NCI-H526 treated with DMSO at 0.1 percent for 48 hours (cell line): ENCODE measurements at regions not wholly inside any gene's neighbourhood (a gene's known extent, or its start where the extent isn't known, plus 50 kb on each side); places are given as distances from the start of the nearest gene placed in this dataset.
A peak's percentile ranks its signal among the peaks of the same experiment; 100 is the strongest.

ENCODE experiments used
- DNase-seq: peaks from one replicate; lab custom pipeline; 2025; lab: John Stamatoyannopoulos, UW

GRCh38 chr14:65936342-65936975, 523.9 kb downstream of the FUT8 start:
- DNase-seq = no peak

GRCh38 chr14:65937079-65937959, 524.8 kb downstream of the FUT8 start:
- peak; percentile 11 for DNase-seq

- DNase-seq = no peak
Measured at GRCh38 chr14:65937960-65938316, 525.4 kb downstream of the FUT8 start.

- DNase-seq = no peak
Measured at GRCh38 chr14:65938738-65939137, 526.2 kb downstream of the FUT8 start.

GRCh38 chr14:65939184-65939583, 526.7 kb downstream of the FUT8 start:
- no peak for DNase-seq

- DNase-seq = no peak
Measured at GRCh38 chr14:65940056-65940735, 527.7 kb downstream of the FUT8 start.

GRCh38 chr14:65941091-65941490, 528.6 kb downstream of the FUT8 start:
- no peak for DNase-seq

- no peak for DNase-seq
Measured at GRCh38 chr14:65943150-65943549, 530.6 kb downstream of the FUT8 start.

- DNase-seq = no peak
Measured at GRCh38 chr14:65943916-65944410, 531.4 kb downstream of the FUT8 start.

GRCh38 chr14:65945327-65945726, 532.8 kb downstream of the FUT8 start:
- DNase-seq = no peak

- no peak for DNase-seq
Measured at GRCh38 chr14:65946494-65946893, 534.0 kb downstream of the FUT8 start.

- no peak for DNase-seq
Measured at GRCh38 chr14:65948302-65948701, 535.8 kb downstream of the FUT8 start.

GRCh38 chr14:65949711-65950516, 536.3 kb upstream of the CCDC196 start:
- peak; percentile 47 for DNase-seq

- DNase-seq = no peak
Measured at GRCh38 chr14:65954942-65955341, 531.2 kb upstream of the CCDC196 start.

GRCh38 chr14:65957631-65958205, 528.5 kb upstream of the CCDC196 start:
- no peak for DNase-seq

GRCh38 chr14:65958664-65959562, 527.3 kb upstream of the CCDC196 start:
- no peak for DNase-seq

GRCh38 chr14:65959563-65960024, 526.6 kb upstream of the CCDC196 start:
- no peak for DNase-seq

GRCh38 chr14:65961004-65961403, 525.2 kb upstream of the CCDC196 start:
- peak; percentile 31 for DNase-seq

- DNase-seq = no peak
Measured at GRCh38 chr14:65962952-65963351, 523.2 kb upstream of the CCDC196 start.

GRCh38 chr14:65964366-65964765, 521.8 kb upstream of the CCDC196 start:
- DNase-seq = no peak
